GM12878 (cell line): ENCODE measurements at regions not wholly inside any gene's neighbourhood (a gene's known extent, or its start where the extent isn't known, plus 50 kb on each side); places are given as distances from the start of the nearest gene placed in this dataset.
"Not testable (repeated sequence)": the region's sequence is repeated elsewhere in the genome, so short reads cannot be mapped to it uniquely, and the experiment has no call there.

Experiments used
- ATAC-seq: fragments of 200-7000 bp; cut with Tn5 transposase; 3 replicates; pipeline ENCODE4 v1.9.1; 2020; ENCODE audit warnings: mild to moderate bottlenecking, moderate library complexity
- BruUV-seq: library from RNA; stranded (reverse); fragments of 400-500 nt; replicated peaks from 2 replicates; lab custom pipeline; 2021; lab: Mats Ljungman, UMichigan
- CTCF ChIA-PET: fragments of 300-600 bp; sonication (Branson Sonifier 250); formaldehyde crosslinking; extraction: SDS; loops from one replicate; lab custom pipeline; 2021; ENCODE audit warnings: inconsistent platforms; lab: Yijun Ruan, JAX
- POLR2A ChIA-PET: fragments of 350-600 bp; formaldehyde crosslinking; extraction: SDS; loops from one replicate; lab custom pipeline; 2021; ENCODE audit warnings: inconsistent platforms; lab: Charles Lee
- RAD21 ChIA-PET: fragments of 300-600 bp; sonication (Branson Sonifier 250); formaldehyde crosslinking; loops from one replicate; lab custom pipeline; 2023; ENCODE audit warnings: antibody characterized with exemption; ENCODE audit not compliant: unreplicated experiment; lab: Charles Lee
- SMC1A ChIA-PET: fragments of 300-600 bp; sonication (Branson Sonifier 250); formaldehyde crosslinking; loops from one replicate; lab custom pipeline; 2023; ENCODE audit not compliant: unreplicated experiment, uncharacterized antibody; lab: Charles Lee
- DNase-seq: peaks from one replicate; pipeline ENCODE4 v3.0.0-alpha.2; 2011; ENCODE audit warnings: low read depth, low spot score
- FAIRE-seq: peaks from 3 replicates; lab custom pipeline; 2011; peaks lifted over from hg19 to GRCh38; lab: Jason Lieb, UNC
- H2AFZ ChIP-seq: 2 replicates; pipeline ENCODE4 v1.6.0; 2011; ENCODE audit warnings: low read depth, low read length, control low read depth; ENCODE audit not compliant: control insufficient read depth
- H3K27ac ChIP-seq: 2 replicates; pipeline ENCODE4 v1.5.1; 2011; ENCODE audit warnings: control low read depth; ENCODE audit not compliant: control insufficient read depth, insufficient read depth
- H3K27me3 ChIP-seq, 2 experiments: replicated peaks in 1 of 2; 2 replicates each; pipeline versions ENCODE4 v1.6.0 to v1.6.1; 2011; ENCODE audit warnings: low read length in 1 of 2; ENCODE audit not compliant: control insufficient read depth in 2 of 2, insufficient read depth in 2 of 2
- H3K36me3 ChIP-seq, 2 experiments: 2 replicates each; pipeline ENCODE4 v1.5.1; 2011; ENCODE audit warnings: low read length in 1 of 2; ENCODE audit not compliant: control insufficient read depth in 2 of 2, insufficient read depth in 2 of 2
- H3K4me1 ChIP-seq: 2 replicates; pipeline ENCODE4 v1.6.1; 2011; ENCODE audit warnings: mild to moderate bottlenecking, low read length, moderate library complexity, mixed read lengths; ENCODE audit not compliant: control insufficient read depth, insufficient read depth
- H3K4me2 ChIP-seq: 2 replicates; pipeline ENCODE4 v1.6.0; 2011; ENCODE audit warnings: control low read depth; ENCODE audit not compliant: control insufficient read depth, insufficient read depth
- H3K4me3 ChIP-seq: fragments of 200-600 bp; sonication (generic); 2 replicates; pipeline ENCODE4 v1.5.1; 2016
- H3K79me2 ChIP-seq: 2 replicates; pipeline ENCODE4 v1.6.0; 2011; ENCODE audit warnings: low read length; ENCODE audit not compliant: control insufficient read depth, insufficient read depth
- H3K9ac ChIP-seq: 2 replicates; pipeline ENCODE4 v1.8.0; 2011; ENCODE audit warnings: low read length, control low read depth, mixed read lengths; ENCODE audit not compliant: control insufficient read depth, insufficient read depth
- H3K9me3 ChIP-seq: replicated peaks from 3 replicates; pipeline ENCODE4 v1.5.1; 2011; ENCODE audit warnings: mild to moderate bottlenecking, low read length; ENCODE audit not compliant: control insufficient read depth, insufficient read depth
- H4K20me1 ChIP-seq: 2 replicates; pipeline ENCODE4 v1.6.0; 2011; ENCODE audit not compliant: control insufficient read depth, insufficient read depth
- ATF7 ChIP-seq: fragments of 450-650 bp; IDR thresholded peaks from 2 replicates; pipeline ENCODE4 v1.6.1; 2016; ENCODE audit warnings: low read depth, mild to moderate bottlenecking
- BCL11A ChIP-seq: IDR thresholded peaks from 2 replicates; pipeline ENCODE4 v1.6.1; 2011; ENCODE audit warnings: low read depth, low read length
- BRCA1 ChIP-seq: IDR thresholded peaks from 2 replicates; pipeline ENCODE4 v1.6.1; 2011; ENCODE audit warnings: low read depth, low read length, improper control_type of control experiment
- EED ChIP-seq: sonication (generic); IDR thresholded peaks from 2 replicates; pipeline ENCODE4 v1.6.1; 2016; ENCODE audit warnings: antibody characterized with exemption, low read depth
- EP300 ChIP-seq, 2 experiments: fragments of 150-350 bp in 1 of 2; IDR thresholded peaks; 2 replicates each; pipeline ENCODE4 v1.6.1; 2011 to 2012; ENCODE audit warnings: low read depth in 2 of 2, low read length in 2 of 2, borderline replicate concordance in 1 of 2, improper control_type of control experiment in 1 of 2, inconsistent platforms in 1 of 2; ENCODE audit not compliant: control insufficient read depth in 1 of 2
- IKZF2 ChIP-seq, 2 experiments: fragments of 450-650 bp; IDR thresholded peaks; 2 replicates each; pipeline ENCODE4 v1.6.1; 2017; ENCODE audit warnings: mild to moderate bottlenecking in 2 of 2, moderate library complexity in 2 of 2
- MTA3 ChIP-seq: IDR thresholded peaks from 2 replicates; pipeline ENCODE4 v1.6.1; 2012; ENCODE audit warnings: low read length, inconsistent platforms, borderline replicate concordance
- NRF1 ChIP-seq: conservative IDR thresholded peaks from 2 replicates; pipeline ENCODE4 v1.6.1; 2011; ENCODE audit warnings: mild to moderate bottlenecking, low read depth, low read length, improper control_type of control experiment
- PAX5 ChIP-seq: IDR thresholded peaks from 2 replicates; pipeline ENCODE4 v1.6.1; 2011; ENCODE audit warnings: low read depth, low read length, borderline replicate concordance
- RCOR1 ChIP-seq: conservative IDR thresholded peaks from 2 replicates; pipeline ENCODE4 v1.6.1; 2012; ENCODE audit warnings: low read depth, low read length, improper control_type of control experiment
- WRNIP1 ChIP-seq: IDR thresholded peaks from 2 replicates; pipeline ENCODE4 v1.6.1; 2011; ENCODE audit warnings: low read depth, low read length, improper control_type of control experiment, borderline replicate concordance
- ZNF622 ChIP-seq: fragments of 450-650 bp; IDR thresholded peaks from 2 replicates; pipeline ENCODE4 v1.6.1; 2017; ENCODE audit warnings: mild to moderate bottlenecking, inconsistent platforms
- WGBS: methylation state at CpG from one replicate; pipeline ENCODE4 v1.1.6; 2016; ENCODE audit warnings: low lambda C conversion rate; ENCODE audit not compliant: insufficient replicate concordance, insufficient coverage; ENCODE audit errors: missing lambda C conversion rate; 5-methylcytosine and 5-hydroxymethylcytosine counted together
- in situ Hi-C: fragments of 300-500 bp; cut with MboI; formaldehyde crosslinking; loops from 9 replicates; pipeline ENCODE4 v1.14.3; 2018; ENCODE audit warnings: mixed read lengths
- intact Hi-C: fragments of 100-400 bp; cut with micrococcal nuclease; formaldehyde crosslinking; loops from one replicate; pipeline ENCODE4 v1.14.2; 2022; ENCODE audit not compliant: unreplicated experiment

GRCh38 chr13:111630406-111630805 lies 310.0 kb downstream of the TEX29 start:
- H2AFZ ChIP-seq: no peak overlapping the region
- H4K20me1 ChIP-seq: no peaks in the 10 kb centered on the region
- ATAC-seq (no peak), DNase-seq (no peak), FAIRE-seq (no peak)
- no peaks in the 10 kb centered on the region for H3K36me3 ChIP-seq
- ChIA-PET RAD21 (no interaction called here), CTCF (no interaction called here), SMC1A (no interaction called here), POLR2A (no interaction called here)
- no peak overlapping the region for H3K4me2 ChIP-seq
- in situ Hi-C loops (no loop called here), intact Hi-C loops (no loop called here)
- H3K27me3 ChIP-seq: no peaks in the 10 kb centered on the region
- H3K27ac ChIP-seq: no peak overlapping the region
- TF ChIP-seq EP300 (IDR thresholded peaks at IDR 0.05; ENCODE audit: borderline replicate concordance in 1 of 2, control insufficient read depth in 1 of 2, low read depth in 2 of 2, low read length in 2 of 2) (no peak), PAX5 (no peak), RCOR1 (no peak), BCL11A (no peak), BRCA1 (no peak), MTA3 (no peak), NRF1 (no peak), EED (no peak), ZNF622 (no peak), ATF7 (no peak), WRNIP1 (no peak), IKZF2 (IDR thresholded peaks at IDR 0.05) (no peak)
- no peak overlapping the region for H3K9ac ChIP-seq
- BruUV-seq: no TSS peak
- no peak overlapping the region for H3K4me3 ChIP-seq
- no peaks in the 10 kb centered on the region for H3K4me1 ChIP-seq
- no peaks in the 10 kb centered on the region for H3K9me3 ChIP-seq
- no peaks in the 10 kb centered on the region for H3K79me2 ChIP-seq
- WGBS: 45% methylated on average over 11 of the region's 11 CpGs

GRCh38 chr13:111631271-111631670 lies 310.8 kb downstream of the TEX29 start:
- H3K79me2 ChIP-seq, RAD21 ChIA-PET, H4K20me1 ChIP-seq, H2AFZ ChIP-seq, H3K4me3 ChIP-seq, H3K4me1 ChIP-seq, FAIRE-seq, BruUV-seq, H3K27me3 ChIP-seq, in situ Hi-C loops, DNase-seq, H3K9ac ChIP-seq, H3K27ac ChIP-seq, H3K36me3 ChIP-seq, POLR2A ChIA-PET, H3K9me3 ChIP-seq, H3K4me2 ChIP-seq, SMC1A ChIA-PET, CTCF ChIA-PET, intact Hi-C loops, ATAC-seq: not testable (repeated sequence)
- WGBS: 4% methylated on average over 4 of the region's 5 CpGs
